ENCODE measurements at regions not wholly inside any gene's neighbourhood (a gene's known extent, or its start where the extent isn't known, plus 50 kb on each side); places are given as distances from the start of the nearest gene placed in this dataset.

DNA sequence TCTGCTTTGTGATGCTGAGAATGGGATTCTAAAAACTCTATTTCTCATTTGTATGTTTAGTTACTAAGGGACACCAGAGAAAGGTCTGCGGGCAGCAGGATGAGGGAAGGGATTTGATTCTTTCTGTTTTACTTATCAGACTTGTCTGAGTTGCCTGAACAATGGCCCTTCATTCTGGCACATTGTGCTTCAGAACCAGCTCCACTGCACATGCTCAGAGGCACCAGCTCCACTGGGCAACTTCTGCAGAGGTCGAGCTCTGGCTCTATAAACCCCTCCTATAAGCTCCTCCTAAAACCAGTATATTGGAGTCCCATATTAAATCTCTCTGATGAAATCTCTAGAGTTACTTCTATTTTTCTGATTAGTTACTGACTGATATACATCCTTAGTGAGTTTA lies 453.2 kb upstream of the CDIN1 start:
- in situ Hi-C loops (cut with HindIII; ENCODE audit: low pct_ligation_motif_present, low sequenced_read_pairs), result no loop called here
- H3K4me3 ChIP-seq (ENCODE audit: low read depth, low read length), result no peak overlapping the region
- TF ChIP-seq, protein P1, sequence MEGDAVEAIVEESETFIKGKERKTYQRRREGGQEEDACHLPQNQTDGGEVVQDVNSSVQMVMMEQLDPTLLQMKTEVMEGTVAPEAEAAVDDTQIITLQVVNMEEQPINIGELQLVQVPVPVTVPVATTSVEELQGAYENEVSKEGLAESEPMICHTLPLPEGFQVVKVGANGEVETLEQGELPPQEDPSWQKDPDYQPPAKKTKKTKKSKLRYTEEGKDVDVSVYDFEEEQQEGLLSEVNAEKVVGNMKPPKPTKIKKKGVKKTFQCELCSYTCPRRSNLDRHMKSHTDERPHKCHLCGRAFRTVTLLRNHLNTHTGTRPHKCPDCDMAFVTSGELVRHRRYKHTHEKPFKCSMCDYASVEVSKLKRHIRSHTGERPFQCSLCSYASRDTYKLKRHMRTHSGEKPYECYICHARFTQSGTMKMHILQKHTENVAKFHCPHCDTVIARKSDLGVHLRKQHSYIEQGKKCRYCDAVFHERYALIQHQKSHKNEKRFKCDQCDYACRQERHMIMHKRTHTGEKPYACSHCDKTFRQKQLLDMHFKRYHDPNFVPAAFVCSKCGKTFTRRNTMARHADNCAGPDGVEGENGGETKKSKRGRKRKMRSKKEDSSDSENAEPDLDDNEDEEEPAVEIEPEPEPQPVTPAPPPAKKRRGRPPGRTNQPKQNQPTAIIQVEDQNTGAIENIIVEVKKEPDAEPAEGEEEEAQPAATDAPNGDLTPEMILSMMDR (IDR thresholded peaks at IDR 0.05; ENCODE audit: low read depth, low read length, missing control alignments), result no peak
- no peak for DNase-seq
- H3K36me3 ChIP-seq (replicated peaks), result no peaks in the 10 kb centered on the region
- H3K27me3 ChIP-seq (replicated peaks), result no peaks in the 10 kb centered on the region
- no peak overlapping the region for H3K27ac ChIP-seq

DNA sequence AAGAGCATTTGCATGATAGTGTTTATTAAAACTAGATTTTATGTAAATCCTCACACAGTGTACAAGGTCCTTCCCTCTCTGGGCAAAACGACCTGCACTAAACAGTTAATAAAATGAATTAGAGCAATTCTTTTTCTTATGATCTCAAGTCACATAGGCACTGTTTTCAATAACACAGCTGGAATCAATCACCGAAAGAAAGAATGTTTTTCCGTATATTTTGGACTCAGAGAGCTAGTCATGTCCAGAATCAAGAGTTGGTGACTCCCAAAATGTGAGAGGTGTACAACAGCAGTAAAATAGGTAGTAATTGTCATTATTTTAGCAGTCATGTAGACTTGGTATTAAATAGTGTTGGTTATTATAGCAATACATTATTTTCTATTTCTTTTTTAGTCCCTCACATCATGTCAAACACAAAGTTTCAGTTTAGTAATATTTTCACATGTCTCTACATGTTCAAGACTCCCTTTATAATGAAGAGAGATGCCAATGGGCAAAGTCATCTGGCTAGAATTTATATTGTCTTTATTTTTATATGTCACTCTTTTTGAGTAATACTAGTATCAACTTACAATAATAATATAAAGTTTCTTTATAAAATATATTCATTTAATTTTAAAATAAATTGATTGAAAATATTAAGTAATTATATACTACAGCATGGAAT lies 448.6 kb upstream of the CDIN1 start:
- Histone ChIP-seq H3K27ac (no peak overlapping the region), H3K27me3 (replicated peaks) (no peaks in the 10 kb centered on the region), H3K4me3 (ENCODE audit: low read depth, low read length) (no peak overlapping the region), H3K36me3 (replicated peaks) (no peaks in the 10 kb centered on the region)
- TF ChIP-seq, protein P1 (IDR thresholded peaks at IDR 0.05; ENCODE audit: low read depth, low read length, missing control alignments), result no peak
- DNase-seq, result no peak
- in situ Hi-C loops (cut with HindIII; ENCODE audit: low pct_ligation_motif_present, low sequenced_read_pairs), result no loop called here

DNA sequence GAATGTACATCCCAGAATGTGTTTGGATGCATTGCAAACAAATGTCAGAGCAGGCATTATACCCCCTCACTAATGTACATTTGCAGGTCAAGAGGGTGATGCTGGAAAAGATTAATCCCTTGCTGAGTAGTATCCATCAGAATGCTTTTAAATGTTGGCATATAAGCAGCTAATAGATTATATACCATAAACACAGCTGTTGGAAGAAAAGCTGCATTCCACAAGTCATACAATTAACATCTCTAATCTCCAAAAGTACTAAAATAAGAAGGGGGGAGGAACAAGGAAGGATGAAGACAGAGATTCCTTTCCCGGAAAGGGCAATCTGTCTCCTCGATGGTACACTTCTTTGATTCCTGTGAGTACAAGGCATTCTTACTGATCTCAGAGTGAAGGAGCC lies 445.7 kb upstream of the CDIN1 start:
- no peak for DNase-seq
- H3K27ac ChIP-seq, result no peak overlapping the region
- no peaks in the 10 kb centered on the region for H3K36me3 ChIP-seq (replicated peaks)
- in situ Hi-C loops (cut with HindIII; ENCODE audit: low pct_ligation_motif_present, low sequenced_read_pairs), result no loop called here
- TF ChIP-seq, protein P1 (IDR thresholded peaks at IDR 0.05; ENCODE audit: low read depth, low read length, missing control alignments), result no peak
- H3K4me3 ChIP-seq (ENCODE audit: low read depth, low read length), result no peak overlapping the region
- H3K27me3 ChIP-seq (replicated peaks), result no peaks in the 10 kb centered on the region

DNA sequence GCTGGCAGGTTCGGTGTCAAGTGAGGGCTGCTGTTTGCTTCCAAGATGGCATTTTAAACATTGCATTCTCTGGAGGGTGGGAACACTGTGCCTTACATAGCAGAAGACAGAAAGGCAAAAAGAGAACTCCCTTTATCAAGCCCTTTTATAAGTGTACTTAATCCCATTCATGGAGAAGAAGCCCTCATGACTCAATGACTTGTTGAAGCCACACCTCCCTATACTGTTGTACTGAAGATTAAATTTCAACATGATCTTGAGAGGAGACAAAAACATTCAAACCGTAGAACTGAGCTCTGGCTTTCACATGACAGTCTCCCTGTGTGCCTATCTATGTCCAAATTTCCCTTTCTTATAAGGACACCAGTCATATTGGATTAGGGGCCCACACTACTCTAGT lies 443.4 kb upstream of the CDIN1 start:
- no peak for DNase-seq
- TF ChIP-seq, protein P1 (IDR thresholded peaks at IDR 0.05; ENCODE audit: low read depth, low read length, missing control alignments), result no peak
- Histone ChIP-seq H3K27me3 (replicated peaks) (no peaks in the 10 kb centered on the region), H3K27ac (no peak overlapping the region), H3K36me3 (replicated peaks) (no peaks in the 10 kb centered on the region), H3K4me3 (ENCODE audit: low read depth, low read length) (no peak overlapping the region)
- in situ Hi-C loops (cut with HindIII; ENCODE audit: low pct_ligation_motif_present, low sequenced_read_pairs), result no loop called here

DNA sequence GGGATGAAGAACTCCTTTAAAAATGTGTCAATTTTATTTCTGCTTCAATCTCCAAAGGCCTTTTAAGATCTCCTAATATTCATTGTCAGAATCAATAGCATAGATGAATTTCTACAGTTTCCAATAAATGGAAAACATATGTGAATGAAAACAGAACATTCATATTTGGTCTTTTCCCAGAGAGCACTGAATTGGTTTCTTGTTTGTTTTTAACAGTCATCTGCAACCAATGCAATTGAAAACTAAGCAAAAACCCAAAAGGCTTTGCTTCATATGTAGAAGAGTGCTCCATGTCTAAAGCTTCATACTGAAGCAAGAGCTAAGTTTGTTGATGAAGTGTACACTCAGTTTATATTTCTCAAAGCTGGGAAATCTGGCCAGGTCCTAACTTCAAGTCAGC lies 426.5 kb upstream of the CDIN1 start:
- H3K4me3 ChIP-seq (ENCODE audit: low read depth, low read length), result no peak overlapping the region
- H3K27me3 ChIP-seq (replicated peaks), result no peaks in the 10 kb centered on the region
- H3K27ac ChIP-seq, result no peak overlapping the region
- no peaks in the 10 kb centered on the region for H3K36me3 ChIP-seq (replicated peaks)
- TF ChIP-seq, protein P1 (IDR thresholded peaks at IDR 0.05; ENCODE audit: low read depth, low read length, missing control alignments), result no peak
- DNase-seq, result no peak
- in situ Hi-C loops (cut with HindIII; ENCODE audit: low pct_ligation_motif_present, low sequenced_read_pairs), result no loop called here

DNA sequence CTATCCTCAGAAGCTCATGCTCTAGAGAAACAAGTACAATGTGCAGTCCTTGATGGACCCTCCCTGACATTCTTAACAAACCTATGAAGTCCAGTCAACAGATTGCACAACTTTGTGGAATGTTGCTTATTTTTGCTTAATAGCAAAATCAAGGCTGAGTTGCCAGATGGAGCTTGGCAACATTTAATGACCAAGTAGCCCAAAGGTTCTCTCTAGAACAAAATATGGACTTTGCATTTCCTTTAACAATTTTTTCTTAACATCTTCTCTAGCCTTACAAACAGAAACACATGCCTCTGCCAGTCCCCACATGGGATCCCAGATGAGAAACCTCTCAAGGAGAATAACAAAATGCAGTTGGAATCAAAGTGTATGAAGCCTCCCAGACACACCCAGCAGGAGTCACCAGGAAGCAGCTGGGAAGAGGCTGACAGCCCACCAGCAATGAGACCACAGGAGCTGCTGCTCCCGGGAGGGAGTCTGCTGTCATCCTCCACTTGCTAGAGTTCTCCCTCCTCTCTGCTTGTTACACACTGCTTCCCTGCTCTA lies 422.5 kb upstream of the CDIN1 start:
- Histone ChIP-seq H3K4me3 (ENCODE audit: low read depth, low read length) (no peak overlapping the region), H3K27ac (no peak overlapping the region), H3K36me3 (replicated peaks) (no peaks in the 10 kb centered on the region), H3K27me3 (replicated peaks) (no peaks in the 10 kb centered on the region)
- TF ChIP-seq, protein P1 (IDR thresholded peaks at IDR 0.05; ENCODE audit: low read depth, low read length, missing control alignments), result no peak
- in situ Hi-C loops (cut with HindIII; ENCODE audit: low pct_ligation_motif_present, low sequenced_read_pairs), result no loop called here
- DNase-seq, result no peak

Data from brain microvascular endothelial cell (primary cell).